Upper lobe of right lung (tissue), 1 donor: ENCODE measurements at regions not wholly inside any gene's neighbourhood (a gene's known extent, or its start where the extent isn't known, plus 50 kb on each side); places are given as distances from the start of the nearest gene placed in this dataset.

Source experiments
- ATAC-seq: fragments of 200-7000 bp; cut with Tn5 transposase; one replicate; pipeline ENCODE4 v1.9.1; 2020; ENCODE audit warnings: mild to moderate bottlenecking, moderate library complexity
- DNase-seq: peaks from one replicate; pipeline ENCODE4 v3.0.0-alpha.2; 2020
- H3K27ac ChIP-seq: fragments of 200-600 bp; one replicate; pipeline ENCODE4 v1.8.0; 2022
- H3K27me3 ChIP-seq: fragments of 200-600 bp; one replicate; pipeline ENCODE4 v1.8.0; 2022; ENCODE audit warnings: mild to moderate bottlenecking
- H3K36me3 ChIP-seq: fragments of 200-600 bp; one replicate; pipeline ENCODE4 v1.8.0; 2022
- H3K4me1 ChIP-seq: fragments of 200-600 bp; one replicate; pipeline ENCODE4 v1.8.0; 2022
- H3K4me3 ChIP-seq: fragments of 200-600 bp; one replicate; pipeline ENCODE4 v1.8.0; 2022; ENCODE audit warnings: mild to moderate bottlenecking
- H3K9me3 ChIP-seq: fragments of 200-600 bp; one replicate; pipeline ENCODE4 v1.8.0; 2022
- intact Hi-C: fragments of 100-400 bp; cut with DNase I; formaldehyde crosslinking; loops from one replicate; pipeline ENCODE4 v1.11.0; 2022
- TF ChIP-seq, protein P1 (sequence below): fragments of 200-600 bp; IDR thresholded peaks from one replicate; pipeline ENCODE4 v1.8.0; 2022; ENCODE audit warnings: antibody characterized with exemption
- donor health status: DM: no; HTN: yes; CAD: no; lungs with severe emphysema.

- intact Hi-C loops: no loop called here
- H3K27me3 ChIP-seq: no peaks in the 10 kb centered on the region
- H3K36me3 ChIP-seq: no peaks in the 10 kb centered on the region
- TF ChIP-seq, protein P1, sequence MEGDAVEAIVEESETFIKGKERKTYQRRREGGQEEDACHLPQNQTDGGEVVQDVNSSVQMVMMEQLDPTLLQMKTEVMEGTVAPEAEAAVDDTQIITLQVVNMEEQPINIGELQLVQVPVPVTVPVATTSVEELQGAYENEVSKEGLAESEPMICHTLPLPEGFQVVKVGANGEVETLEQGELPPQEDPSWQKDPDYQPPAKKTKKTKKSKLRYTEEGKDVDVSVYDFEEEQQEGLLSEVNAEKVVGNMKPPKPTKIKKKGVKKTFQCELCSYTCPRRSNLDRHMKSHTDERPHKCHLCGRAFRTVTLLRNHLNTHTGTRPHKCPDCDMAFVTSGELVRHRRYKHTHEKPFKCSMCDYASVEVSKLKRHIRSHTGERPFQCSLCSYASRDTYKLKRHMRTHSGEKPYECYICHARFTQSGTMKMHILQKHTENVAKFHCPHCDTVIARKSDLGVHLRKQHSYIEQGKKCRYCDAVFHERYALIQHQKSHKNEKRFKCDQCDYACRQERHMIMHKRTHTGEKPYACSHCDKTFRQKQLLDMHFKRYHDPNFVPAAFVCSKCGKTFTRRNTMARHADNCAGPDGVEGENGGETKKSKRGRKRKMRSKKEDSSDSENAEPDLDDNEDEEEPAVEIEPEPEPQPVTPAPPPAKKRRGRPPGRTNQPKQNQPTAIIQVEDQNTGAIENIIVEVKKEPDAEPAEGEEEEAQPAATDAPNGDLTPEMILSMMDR: no peak
- no peak overlapping the region for H3K27ac ChIP-seq
- ATAC-seq (no peak), DNase-seq (no peak)
- H3K9me3 ChIP-seq: no peaks in the 10 kb centered on the region
- H3K4me3 ChIP-seq: no peak overlapping the region
- H3K4me1 ChIP-seq: no peaks in the 10 kb centered on the region
Measured at GRCh38 chr9:113796646-113797426, 79.3 kb upstream of the ZNF618 start.

DNA sequence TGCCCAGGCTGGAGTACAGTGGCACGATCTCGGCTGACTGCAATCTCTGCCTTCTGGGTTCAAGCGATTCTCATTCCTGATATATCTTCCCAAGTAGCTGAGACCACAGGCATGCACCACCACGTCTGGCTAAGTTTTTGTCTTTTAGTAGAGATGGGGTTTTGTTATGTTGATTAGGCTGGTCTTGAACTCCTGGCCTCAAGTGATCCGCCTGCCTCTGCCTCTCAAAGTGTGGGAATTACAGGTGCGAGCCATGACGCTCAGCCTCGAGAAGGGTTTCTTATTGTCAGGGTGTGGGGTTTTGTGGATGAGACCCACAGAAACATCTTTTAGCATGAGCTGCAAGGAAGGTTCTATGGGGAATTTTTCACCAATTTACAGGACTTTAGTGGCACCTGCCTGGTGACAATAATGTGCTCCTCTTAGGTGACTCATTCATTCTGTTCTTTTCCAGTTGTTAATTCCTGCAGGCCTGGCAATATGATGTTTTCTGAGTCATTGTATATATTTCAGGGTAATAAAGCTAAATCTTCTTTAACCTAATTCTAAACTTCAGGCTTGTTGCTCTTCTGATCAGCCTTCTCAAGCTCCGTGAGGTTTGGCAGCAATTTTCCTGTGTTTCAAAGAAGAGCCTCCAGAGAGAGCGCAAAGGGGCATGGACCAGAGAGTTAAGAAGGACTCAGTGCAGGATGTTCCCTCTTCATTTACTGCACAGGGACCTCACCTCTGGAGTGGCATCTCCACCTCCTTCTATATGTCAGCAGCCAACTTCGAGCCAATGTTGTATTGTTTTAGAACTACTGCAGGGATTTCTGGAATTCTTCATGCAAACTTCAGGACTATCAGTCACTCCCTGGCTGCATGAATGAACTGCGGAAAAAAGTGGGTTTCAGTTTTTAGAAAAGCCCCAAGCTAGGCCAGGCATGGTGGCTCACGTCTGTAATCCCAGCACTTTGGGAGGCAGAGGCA lies 77.8 kb upstream of the ZNF618 start:
- intact Hi-C loops: no loop called here
- H3K4me1 ChIP-seq: no peaks in the 10 kb centered on the region
- TF ChIP-seq, protein P1: no peak
- no peak for DNase-seq
- H3K36me3 ChIP-seq: no peaks in the 10 kb centered on the region
- H3K27me3 ChIP-seq: no peaks in the 10 kb centered on the region
- no peak overlapping the region for H3K27ac ChIP-seq
- no peak overlapping the region for H3K4me3 ChIP-seq
- ATAC-seq: no peak
- no peaks in the 10 kb centered on the region for H3K9me3 ChIP-seq

- Histone ChIP-seq H3K36me3 (no peaks in the 10 kb centered on the region), H3K4me3 (no peak overlapping the region), H3K9me3 (no peaks in the 10 kb centered on the region), H3K27ac (no peak overlapping the region), H3K4me1 (no peaks in the 10 kb centered on the region), H3K27me3 (no peaks in the 10 kb centered on the region)
- intact Hi-C loops: no loop called here
- no peak for ATAC-seq
- TF ChIP-seq, protein P1: no peak
- DNase-seq: no peak
Measured at GRCh38 chr9:113800276-113800675, 75.8 kb upstream of the ZNF618 start.

- Histone ChIP-seq H3K27me3 (no peaks in the 10 kb centered on the region), H3K4me3 (no peak overlapping the region), H3K9me3 (no peaks in the 10 kb centered on the region), H3K36me3 (no peaks in the 10 kb centered on the region), H3K27ac (no peak overlapping the region), H3K4me1 (no peaks in the 10 kb centered on the region)
- DNase-seq: no peak
- TF ChIP-seq, protein P1: no peak
- intact Hi-C loops: no loop called here
- ATAC-seq: no peak
Measured at GRCh38 chr9:113803811-113804589, 72.1 kb upstream of the ZNF618 start.

DNA sequence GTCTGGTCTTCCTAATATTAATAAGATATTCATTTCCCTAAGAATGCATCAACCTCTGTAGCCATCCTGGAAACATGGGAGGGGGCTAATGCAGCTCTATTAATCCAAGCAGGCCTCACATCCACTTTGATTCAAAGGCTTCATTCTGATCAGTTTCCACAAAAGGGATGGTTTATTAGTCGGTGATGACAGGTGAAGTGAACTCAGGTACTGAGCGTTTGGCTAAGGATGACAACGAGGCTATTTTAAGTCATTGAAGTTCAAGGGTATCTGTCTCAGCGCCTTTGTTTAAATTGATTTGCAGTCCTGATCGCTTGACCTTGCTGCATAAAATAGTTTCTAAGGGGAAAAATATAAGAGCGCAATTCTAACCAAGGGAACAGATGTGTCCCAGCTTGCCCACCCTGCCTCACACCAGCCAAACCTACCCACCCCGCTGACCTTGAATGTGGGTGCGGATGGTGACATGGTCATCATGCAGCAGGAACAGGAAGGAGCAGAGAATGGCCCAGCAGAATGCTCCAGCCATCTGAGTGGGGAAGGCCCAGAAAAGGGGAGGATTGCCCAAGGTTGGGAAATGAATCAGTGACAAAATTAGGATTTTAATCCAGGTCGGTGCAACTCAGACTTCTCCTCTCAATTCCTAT lies 70.5 kb upstream of the ZNF618 start:
- intact Hi-C loops: no loop called here
- H3K4me3 ChIP-seq: no peak overlapping the region
- no peak for ATAC-seq

More for the DNA sequence above, 70.5 kb upstream of the ZNF618 start:
- no peaks in the 10 kb centered on the region for H3K27me3 ChIP-seq
- TF ChIP-seq, protein P1: no peak
- no peak for DNase-seq
- H3K27ac ChIP-seq: no peak overlapping the region
- no peaks in the 10 kb centered on the region for H3K9me3 ChIP-seq
- H3K36me3 ChIP-seq: no peaks in the 10 kb centered on the region
- no peaks in the 10 kb centered on the region for H3K4me1 ChIP-seq
